ENCODE measurements at regions not wholly inside any gene's neighbourhood (a gene's known extent, or its start where the extent isn't known, plus 50 kb on each side); places are given as distances from the start of the nearest gene placed in this dataset.

DNA sequence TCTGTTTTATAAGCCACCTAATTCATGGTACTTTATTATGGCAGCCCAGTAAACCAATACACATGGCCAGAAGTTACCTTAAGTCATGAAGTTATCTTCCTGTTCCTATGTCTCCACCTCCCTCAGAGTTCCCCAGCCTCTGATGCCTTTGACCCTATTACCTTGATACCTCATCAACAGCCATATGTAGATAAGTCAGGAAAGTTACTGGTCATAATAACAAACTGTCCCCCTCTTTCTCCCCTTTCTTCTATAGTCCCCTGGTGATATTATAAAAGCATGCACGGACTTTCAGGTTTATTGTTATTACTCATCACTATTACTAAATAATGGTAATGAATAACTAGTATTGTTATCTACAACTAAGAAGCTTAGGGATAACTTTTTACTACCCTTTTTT, 168.9 kb upstream of the FER start:
- POLR2A ChIA-PET = no interaction called here
- no peak for DNase-seq (ENCODE audit: low read depth, low spot score)
- Histone ChIP-seq H3K9me3 (ENCODE audit: control insufficient read depth in 1 of 2, insufficient read depth in 1 of 2, low read depth in 1 of 2, low read length in 2 of 2) (no peaks in the 10 kb centered on the region), H3K27me3 (ENCODE audit: insufficient read depth, low read length) (no peaks in the 10 kb centered on the region), H3K4me2 (ENCODE audit: low read length) (no peak overlapping the region), H4K20me1 (ENCODE audit: insufficient read depth) (no peaks in the 10 kb centered on the region), H2AFZ (ENCODE audit: low read depth, low read length, poor library complexity, severe bottlenecking) (no peak overlapping the region), H3K79me2 (ENCODE audit: insufficient read depth, low read length) (no peaks in the 10 kb centered on the region), H3K9ac (ENCODE audit: low read length) (no peak overlapping the region), H3K4me1 (ENCODE audit: control insufficient read depth in 1 of 2, insufficient read depth in 2 of 2, low read length in 2 of 2) (no peaks in the 10 kb centered on the region), H3K9me2 (ENCODE audit: insufficient read depth) (no peaks in the 10 kb centered on the region), H3K36me3 (ENCODE audit: control insufficient read depth in 1 of 2, insufficient read depth in 2 of 2, low read length in 2 of 2) (no peaks in the 10 kb centered on the region), H3K4me3 (replicated peaks in 1 of 2; ENCODE audit: low read depth in 1 of 2, low read length in 2 of 2) (no peak overlapping the region), H3K27ac (ENCODE audit: low read depth, low read length) (no peak overlapping the region)
- no TSS peak for BruUV-seq (replicated peaks)
- TF ChIP-seq SIN3A (IDR thresholded peaks at IDR 0.05; ENCODE audit: low read depth) (no peak), SP1 (IDR thresholded peaks at IDR 0.05; ENCODE audit: low read depth) (no peak), TCF7L2 (IDR thresholded peaks at IDR 0.05; ENCODE audit: borderline replicate concordance, extremely low read depth, insufficient read depth, insufficient read length) (no peak), POLR2AphosphoS5 (IDR thresholded peaks at IDR 0.05; ENCODE audit: low read depth, low read length) (no peak)
- ATAC-seq = no peak
- intact Hi-C loops (cut with micrococcal nuclease) = no loop called here
- CTCF ChIA-PET = no interaction called here
- RAD21 ChIA-PET (ENCODE audit: low non-redundant PET in 1 of 2, low total read pairs in 2 of 2, uncharacterized antibody in 2 of 2, unreplicated experiment in 2 of 2) = no interaction called here

DNA sequence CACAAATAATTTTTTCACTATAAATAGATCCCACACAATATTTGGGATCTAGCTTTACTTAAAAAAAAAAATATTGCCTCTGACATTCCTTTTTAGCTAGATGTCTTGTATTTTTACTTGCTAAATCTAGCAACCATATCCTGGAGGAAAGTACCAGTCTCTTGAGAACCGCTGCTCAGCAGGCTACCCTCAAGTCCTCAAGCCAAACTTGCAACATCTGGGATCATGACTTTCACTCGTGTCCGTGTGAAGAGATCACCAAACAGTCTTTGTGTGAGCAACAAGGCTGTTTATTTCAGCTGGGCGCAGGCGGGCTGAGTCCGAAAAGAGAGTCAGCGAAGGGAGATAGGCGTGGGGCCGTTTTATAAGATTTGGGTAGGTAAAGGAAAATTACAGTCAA, 180.3 kb upstream of the FER start:
- CTCF ChIA-PET = no interaction called here
- Histone ChIP-seq H3K4me2 (ENCODE audit: low read length) (no peak overlapping the region), H3K4me1 (ENCODE audit: control insufficient read depth in 1 of 2, insufficient read depth in 2 of 2, low read length in 2 of 2) (no peaks in the 10 kb centered on the region), H3K79me2 (ENCODE audit: insufficient read depth, low read length) (no peaks in the 10 kb centered on the region), H3K9me2 (ENCODE audit: insufficient read depth) (no peaks in the 10 kb centered on the region), H4K20me1 (ENCODE audit: insufficient read depth) (no peaks in the 10 kb centered on the region), H3K4me3 (replicated peaks in 1 of 2; ENCODE audit: low read depth in 1 of 2, low read length in 2 of 2) (no peak overlapping the region), H2AFZ (ENCODE audit: low read depth, low read length, poor library complexity, severe bottlenecking) (no peak overlapping the region), H3K36me3 (ENCODE audit: control insufficient read depth in 1 of 2, insufficient read depth in 2 of 2, low read length in 2 of 2) (no peaks in the 10 kb centered on the region), H3K9ac (ENCODE audit: low read length) (no peak overlapping the region), H3K27me3 (ENCODE audit: insufficient read depth, low read length) (no peaks in the 10 kb centered on the region), H3K9me3 (ENCODE audit: control insufficient read depth in 1 of 2, insufficient read depth in 1 of 2, low read depth in 1 of 2, low read length in 2 of 2) (no peaks in the 10 kb centered on the region), H3K27ac (ENCODE audit: low read depth, low read length) (no peak overlapping the region)
- TF ChIP-seq POLR2AphosphoS5 (IDR thresholded peaks at IDR 0.05; ENCODE audit: low read depth, low read length) (no peak), TCF7L2 (IDR thresholded peaks at IDR 0.05; ENCODE audit: borderline replicate concordance, extremely low read depth, insufficient read depth, insufficient read length) (no peak), SP1 (IDR thresholded peaks at IDR 0.05; ENCODE audit: low read depth) (no peak)
- TF ChIP-seq, protein P1, sequence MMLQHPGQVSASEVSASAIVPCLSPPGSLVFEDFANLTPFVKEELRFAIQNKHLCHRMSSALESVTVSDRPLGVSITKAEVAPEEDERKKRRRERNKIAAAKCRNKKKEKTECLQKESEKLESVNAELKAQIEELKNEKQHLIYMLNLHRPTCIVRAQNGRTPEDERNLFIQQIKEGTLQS (IDR thresholded peaks at IDR 0.05) = no peak
- no TSS peak for BruUV-seq (replicated peaks)
- intact Hi-C loops (cut with micrococcal nuclease) = no loop called here
- POLR2A ChIA-PET = no interaction called here
- DNase-seq (ENCODE audit: low read depth, low spot score) (no peak), ATAC-seq (no peak)
- RAD21 ChIA-PET (ENCODE audit: low non-redundant PET in 1 of 2, low total read pairs in 2 of 2, uncharacterized antibody in 2 of 2, unreplicated experiment in 2 of 2) = no interaction called here
